MV-4-11 (cell line): ENCODE measurements at regions not wholly inside any gene's neighbourhood (a gene's known extent, or its start where the extent isn't known, plus 50 kb on each side); places are given as distances from the start of the nearest gene placed in this dataset.

ENCODE experiments used
- DNase-seq: peaks from one replicate; lab custom pipeline; 2025; lab: John Stamatoyannopoulos, UW

- no peak for DNase-seq
These were observed 321.0 kb upstream of the RUNX1 start for GRCh38 chr21:35370071-35370470.

DNA sequence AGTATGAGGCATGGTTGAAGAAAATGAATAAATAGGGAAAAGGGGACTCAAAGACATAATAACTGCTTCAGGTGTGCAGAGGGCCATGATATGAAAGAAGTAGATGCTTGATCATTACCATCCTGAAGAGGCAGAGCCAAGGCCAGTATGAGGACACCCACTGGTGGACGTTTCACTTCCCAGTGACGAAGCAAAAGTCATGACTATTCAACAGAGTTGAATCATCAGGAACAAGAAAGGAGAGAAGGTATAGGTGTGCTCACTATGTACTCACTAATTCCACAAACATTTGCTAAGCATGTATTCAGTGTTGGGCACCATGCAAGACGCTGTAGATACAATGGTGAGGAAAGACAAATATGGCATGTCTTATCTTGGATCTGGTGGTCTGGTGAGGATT lies 319.2 kb upstream of the RUNX1 start:
- no peak for DNase-seq

- no peak for DNase-seq
These were observed 318.5 kb upstream of the RUNX1 start for GRCh38 chr21:35367553-35367952.

GRCh38 chr21:35366394-35367080 lies 317.4 kb upstream of the RUNX1 start:
- DNase-seq = no peak

DNA sequence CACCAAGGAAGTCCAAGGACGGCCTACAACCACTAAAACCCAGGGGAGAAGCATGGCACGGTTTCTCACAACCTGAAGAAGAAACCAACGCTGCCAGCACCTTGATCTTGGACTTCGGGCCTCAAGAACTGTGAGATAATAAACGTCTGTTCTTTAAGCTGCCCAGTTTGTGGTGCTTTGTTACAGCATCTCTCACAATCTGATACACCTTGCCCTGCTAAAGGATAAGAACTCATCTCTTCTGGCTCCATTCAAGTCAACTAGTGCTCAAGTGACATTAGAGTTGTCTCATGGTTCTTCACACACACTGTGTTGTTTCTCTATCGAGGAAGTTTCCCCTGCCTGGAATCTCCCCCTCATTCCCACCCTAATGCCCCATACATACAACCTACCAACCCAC lies 314.4 kb upstream of the RUNX1 start:
- DNase-seq = no peak

GRCh38 chr21:35361988-35362387 lies 312.9 kb upstream of the RUNX1 start:
- DNase-seq = no peak

GRCh38 chr21:35360870-35361570 lies 311.9 kb upstream of the RUNX1 start:
- DNase-seq = no peak

DNA sequence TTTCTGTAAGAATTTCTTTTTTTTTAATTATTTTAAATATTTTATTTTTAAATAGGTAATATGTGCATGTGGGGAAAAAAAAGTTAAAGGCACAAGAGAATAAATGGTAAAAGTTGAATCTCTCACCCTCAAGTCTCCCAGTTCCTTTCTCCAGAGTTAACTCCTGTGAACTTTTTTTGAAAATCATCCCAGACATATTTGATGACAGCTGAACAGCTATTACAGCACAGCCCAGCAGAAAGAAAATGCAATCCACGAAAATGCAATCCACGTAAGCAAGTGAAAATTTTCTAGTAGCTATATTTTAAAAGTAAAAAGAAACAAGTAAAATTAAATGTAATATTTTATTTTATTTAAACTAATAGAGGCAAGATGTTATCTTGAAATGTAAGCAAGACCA lies 310.0 kb upstream of the RUNX1 start:
- DNase-seq = no peak

GRCh38 chr21:35358008-35358407 lies 308.9 kb upstream of the RUNX1 start:
- DNase-seq = peak; percentile 72

DNA sequence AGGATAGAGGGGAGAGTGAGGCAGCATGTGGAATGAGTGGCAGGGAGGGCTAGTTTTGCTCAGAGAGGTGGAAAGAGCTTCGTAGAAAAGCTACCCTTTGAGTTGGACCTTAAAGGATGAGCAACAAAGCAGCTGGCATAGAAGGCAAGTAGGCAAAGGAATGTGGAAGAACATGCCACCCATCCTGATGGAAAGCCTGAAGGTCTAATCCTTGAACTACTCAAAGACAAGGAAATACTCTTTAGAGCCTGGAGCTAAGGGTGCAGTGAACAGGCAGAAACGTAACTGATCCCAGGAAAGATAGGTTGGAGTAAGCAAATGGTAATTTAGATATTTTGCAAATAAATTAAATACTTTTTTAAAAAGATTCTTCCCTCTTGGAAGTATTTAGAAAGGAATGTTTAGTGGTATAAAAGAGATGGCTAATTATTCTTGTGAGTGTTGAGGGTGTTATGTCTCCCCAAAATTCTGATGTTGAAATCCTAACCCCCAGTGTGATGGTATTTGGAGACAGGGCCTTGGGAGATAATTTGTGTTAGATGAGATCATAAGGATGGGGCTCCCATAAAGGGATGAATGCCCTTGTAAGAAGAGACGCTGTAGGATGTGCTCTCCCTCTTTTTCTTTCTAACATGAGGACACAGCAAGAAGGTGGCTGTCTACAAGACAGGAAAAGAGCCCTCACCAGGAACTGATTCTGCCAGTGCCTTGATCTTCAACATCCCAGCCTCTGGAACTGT lies 308.1 kb upstream of the RUNX1 start:
- DNase-seq = no peak

DNA sequence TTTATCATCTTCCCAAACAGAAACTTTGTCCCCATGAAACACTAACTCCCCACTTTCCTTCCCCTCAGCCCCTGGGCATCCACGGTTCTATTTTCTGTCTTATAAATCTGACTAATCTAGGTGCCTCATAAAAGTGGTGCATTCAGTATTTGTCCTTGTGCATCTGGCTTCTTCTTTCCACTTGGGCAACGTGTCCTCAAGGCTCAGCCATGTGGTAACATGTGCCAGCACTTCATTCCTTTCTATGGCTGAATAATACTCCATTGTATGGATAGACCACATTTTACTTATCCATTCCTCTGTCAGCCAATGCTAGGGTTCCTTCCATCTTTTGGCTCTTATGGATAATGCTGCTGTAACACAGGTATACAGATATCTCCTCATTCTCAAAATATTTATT lies 305.0 kb upstream of the RUNX1 start:
- DNase-seq = no peak

- no peak for DNase-seq
These were observed 303.7 kb upstream of the RUNX1 start for GRCh38 chr21:35352793-35353192.

- DNase-seq = no peak
These were observed 303.1 kb upstream of the RUNX1 start for GRCh38 chr21:35352066-35352770.

GRCh38 chr21:35351434-35351833 lies 302.3 kb upstream of the RUNX1 start:
- DNase-seq = peak; percentile 11

DNA sequence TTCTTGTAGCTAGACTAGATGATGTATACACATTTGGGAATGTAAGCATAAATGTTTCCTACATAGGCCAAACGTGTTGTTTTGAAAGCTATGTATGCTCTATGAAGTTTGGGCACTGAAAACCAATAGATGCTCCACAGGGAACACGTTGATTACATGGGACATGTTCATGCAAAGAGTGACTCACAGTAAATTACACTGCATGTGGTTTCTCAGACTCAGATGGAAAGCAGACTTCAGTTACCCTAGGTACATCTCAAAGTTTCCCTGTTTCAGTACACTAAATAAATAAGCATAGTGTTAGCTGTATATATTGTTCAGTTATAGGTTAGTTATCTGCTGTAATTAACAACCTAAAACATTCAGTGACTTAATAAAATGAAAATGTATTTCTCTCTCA lies 301.9 kb upstream of the RUNX1 start:
- DNase-seq = no peak

DNA sequence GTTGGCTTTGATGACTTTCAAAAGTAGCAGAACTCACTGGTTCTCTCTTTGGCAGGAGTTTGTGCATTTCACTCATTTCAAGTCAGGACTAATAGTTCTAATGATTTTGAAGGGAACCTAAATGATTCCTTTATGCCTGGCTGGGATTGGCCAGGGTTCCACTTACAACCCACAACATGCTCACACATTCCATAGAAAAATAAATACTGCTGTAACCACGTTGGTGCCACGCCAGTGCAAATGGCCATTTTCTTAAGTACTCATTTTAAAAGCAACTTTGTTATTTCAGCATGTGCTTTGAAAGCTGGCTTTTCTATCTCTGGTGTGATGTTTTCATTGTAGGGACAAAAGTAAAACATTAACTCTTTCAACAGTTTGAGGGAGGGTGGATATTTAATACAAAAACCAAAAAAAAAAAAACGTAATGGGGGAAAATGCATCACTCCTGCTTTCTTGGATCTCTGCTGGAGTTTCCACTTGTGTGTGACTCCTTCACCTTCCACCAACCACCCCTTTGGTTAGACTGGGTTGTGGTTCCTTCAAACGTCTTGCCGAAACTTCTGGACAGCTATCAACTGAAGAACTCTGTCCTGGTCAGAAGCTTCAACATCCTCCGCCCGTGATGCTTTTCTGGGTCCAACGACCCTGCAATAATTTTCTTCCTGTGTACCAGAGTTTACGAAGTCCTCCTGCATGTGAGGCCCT lies 300.4 kb upstream of the RUNX1 start:
- DNase-seq = no peak

GRCh38 chr21:35348686-35349085 lies 299.6 kb upstream of the RUNX1 start:
- DNase-seq = no peak

DNA sequence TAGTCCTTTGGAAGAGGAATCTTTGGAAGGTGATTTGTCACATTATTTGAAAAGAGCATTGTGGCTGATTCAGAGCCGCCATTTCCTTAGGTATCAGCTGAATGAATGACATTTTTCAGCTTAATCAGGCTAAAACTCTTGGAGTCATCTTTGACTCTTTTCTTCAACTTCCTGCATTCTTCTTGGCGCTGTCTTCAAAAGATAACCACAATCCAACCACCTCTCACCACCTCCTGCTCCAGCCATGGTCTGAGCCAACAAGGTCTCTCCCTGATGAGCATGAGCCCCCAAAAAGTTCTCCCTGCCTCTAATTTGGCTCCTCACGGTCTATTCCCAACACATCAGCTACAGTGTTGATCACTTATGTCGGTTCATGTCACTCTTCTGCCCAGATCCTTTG lies 297.6 kb upstream of the RUNX1 start:
- no peak for DNase-seq

- no peak for DNase-seq
These were observed 296.9 kb upstream of the RUNX1 start for GRCh38 chr21:35345954-35346353.

DNA sequence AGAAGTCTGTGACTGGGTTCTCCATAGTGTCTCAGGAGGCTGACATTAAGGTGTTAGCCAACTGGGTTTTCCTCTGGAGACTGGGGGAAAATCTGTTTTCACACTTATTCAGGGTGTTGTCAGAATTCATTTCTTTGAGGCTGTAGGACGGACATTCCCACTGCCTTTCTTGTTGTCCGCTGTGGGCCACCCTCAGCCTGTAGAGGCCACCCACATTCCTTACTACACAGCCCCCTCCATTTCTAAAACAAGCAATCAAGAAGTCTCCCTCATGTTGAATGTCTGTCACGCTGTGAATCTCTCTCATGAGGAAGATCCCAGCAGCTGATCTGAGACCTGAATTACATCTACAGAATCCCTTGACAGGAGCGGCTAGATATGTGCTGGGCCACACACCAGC lies 295.5 kb upstream of the RUNX1 start:
- DNase-seq = no peak

- no peak for DNase-seq
These were observed 294.1 kb upstream of the RUNX1 start for GRCh38 chr21:35343046-35343819.
